B cell (primary cell): ENCODE measurements at regions not wholly inside any gene's neighbourhood (a gene's known extent, or its start where the extent isn't known, plus 50 kb on each side); places are given as distances from the start of the nearest gene placed in this dataset.

ENCODE experiments used
- ATAC-seq: fragments of 200-7000 bp; cut with Tn5 transposase; one replicate; pipeline ENCODE4 v1.10.0; 2021; ENCODE audit warnings: low read depth, mild to moderate bottlenecking, moderate number of reproducible peaks, moderate library complexity
- CTCF ChIA-PET: fragments of 350-600 bp; sonication (Branson Sonifier 250); formaldehyde crosslinking; loops from one replicate; lab custom pipeline; 2021; ENCODE audit warnings: antibody characterized with exemption, inconsistent platforms; lab: Charles Lee
- POLR2A ChIA-PET: fragments of 350-600 bp; sonication (Branson Sonifier 250); formaldehyde crosslinking; loops from one replicate; lab custom pipeline; 2021; ENCODE audit warnings: antibody characterized with exemption; lab: Charles Lee
- DNase-seq: peaks from one replicate; pipeline ENCODE4 v3.0.0; 2013
- H2AFZ ChIP-seq: 2 replicates; pipeline ENCODE4 v1.6.1; 2012; ENCODE audit warnings: mild to moderate bottlenecking, low read depth, low read length; ENCODE audit not compliant: insufficient read depth, poor library complexity, severe bottlenecking
- H3K27ac ChIP-seq, 2 donors: 1 replicate in 1 of 2; 2 replicates in 1 of 2; pipeline ENCODE4 v1.5.1; 2012 to 2013; ENCODE audit warnings: low read length in 2 of 2, mild to moderate bottlenecking in 2 of 2, moderate library complexity in 1 of 2
- H3K27me3 ChIP-seq, 4 experiments: fragments of 200-600 bp in 1 of 4; sonication (generic) in 1 of 4; replicated peaks in 1 of 4; 1 replicate in 2 of 4; 2 replicates in 2 of 4; pipeline versions ENCODE4 v1.6.1 to v1.7.0; 2013 to 2016; ENCODE audit warnings: low read length in 3 of 4, mild to moderate bottlenecking in 2 of 4, mixed read lengths in 1 of 4, moderate library complexity in 1 of 4; ENCODE audit not compliant: insufficient read depth in 4 of 4, control insufficient read depth in 3 of 4; ENCODE audit errors: control extremely low read depth in 1 of 4
- H3K36me3 ChIP-seq, 2 experiments: replicated peaks in 1 of 2; 1 replicate in 1 of 2; 2 replicates in 1 of 2; pipeline versions ENCODE4 v1.6.1 to v1.7.1; 2013; ENCODE audit warnings: low read length in 1 of 2; ENCODE audit not compliant: insufficient read depth in 2 of 2, control insufficient read depth in 1 of 2; ENCODE audit errors: control extremely low read depth in 1 of 2, extremely low read depth in 1 of 2
- H3K4me1 ChIP-seq, 2 donors: fragments of 200-600 bp in 1 of 2; sonication (generic) in 1 of 2; 1 replicate in 1 of 2; 2 replicates in 1 of 2; pipeline versions ENCODE4 v1.5.1 to v1.6.1; 2013 to 2017; ENCODE audit warnings: low read length in 2 of 2; ENCODE audit not compliant: control insufficient read depth in 2 of 2, insufficient read depth in 2 of 2
- H3K4me2 ChIP-seq: replicated peaks from 2 replicates; pipeline ENCODE3; 2012; ENCODE audit warnings: mild to moderate bottlenecking, low read depth, low read length; ENCODE audit not compliant: poor library complexity, severe bottlenecking
- H3K4me3 ChIP-seq, 5 experiments: fragments of 200-600 bp in 1 of 5; sonication (generic) in 1 of 5; 1 replicate in 3 of 5; 2 replicates in 2 of 5; pipeline versions ENCODE4 v1.5.1 to v1.7.0; 2011 to 2016; ENCODE audit warnings: low read length in 4 of 5, mild to moderate bottlenecking in 4 of 5, low read depth in 2 of 5, control low read depth in 1 of 5, moderate library complexity in 1 of 5; ENCODE audit not compliant: insufficient read depth in 1 of 5; ENCODE audit errors: control extremely low read depth in 1 of 5, extremely low read depth in 1 of 5
- H3K79me2 ChIP-seq: fragments of 200-600 bp; sonication (generic); one replicate; pipeline ENCODE4 v1.6.0; 2016; ENCODE audit warnings: low read length; ENCODE audit not compliant: control insufficient read depth, insufficient read depth
- H3K9ac ChIP-seq: fragments of 200-600 bp; sonication (generic); 2 replicates; pipeline ENCODE4 v1.6.1; 2017; ENCODE audit warnings: mild to moderate bottlenecking, low read length, moderate library complexity
- H3K9me3 ChIP-seq, 3 donors: one replicate each; pipeline versions ENCODE4 v1.6.1 to v1.7.1; 2013; ENCODE audit warnings: low read length in 2 of 3; ENCODE audit not compliant: control insufficient read depth in 2 of 3, insufficient read depth in 1 of 3; ENCODE audit errors: control extremely low read depth in 1 of 3
- H4K20me1 ChIP-seq: 2 replicates; pipeline ENCODE4 v1.6.0; 2012; ENCODE audit warnings: mild to moderate bottlenecking, low read length; ENCODE audit not compliant: insufficient read depth, control insufficient read depth, poor library complexity, severe bottlenecking
- H3K27ac Mint-ChIP-seq: one replicate; pipeline ENCODE4 v1.8.0; 2021; ENCODE audit warnings: mixed read lengths
- H3K27me3 Mint-ChIP-seq: one replicate; pipeline ENCODE4 v1.8.0; 2021; ENCODE audit warnings: mixed read lengths
- H3K4me1 Mint-ChIP-seq: one replicate; pipeline ENCODE4 v1.8.0; 2021; ENCODE audit warnings: mixed read lengths
- H3K4me3 Mint-ChIP-seq: one replicate; pipeline ENCODE4 v1.8.0; 2021; ENCODE audit warnings: mixed read lengths
- H3K9me3 Mint-ChIP-seq: one replicate; pipeline ENCODE4 v1.8.0; 2022; ENCODE audit warnings: mixed read lengths; ENCODE audit not compliant: insufficient read depth
- EZH2 ChIP-seq: IDR thresholded peaks from 2 replicates; pipeline ENCODE4 v1.6.1; 2012; ENCODE audit warnings: borderline replicate concordance, low read depth, mild to moderate bottlenecking, moderate library complexity, low read length; ENCODE audit not compliant: insufficient read depth, poor library complexity, severe bottlenecking
- WGBS: methylation state at CpG from one replicate; pipeline ENCODE4 v1.1.5; 2013; ENCODE audit warnings: missing lambda C conversion rate; ENCODE audit not compliant: insufficient coverage; 5-methylcytosine and 5-hydroxymethylcytosine counted together
- intact Hi-C: fragments of 100-400 bp; cut with micrococcal nuclease; formaldehyde crosslinking; loops from one replicate; pipeline ENCODE4 v1.10.0; 2022
- TF ChIP-seq, protein P1 (sequence below): fragments of 200-600 bp; IDR thresholded peaks from one replicate; pipeline ENCODE4 v1.8.0; 2022; ENCODE audit warnings: antibody characterized with exemption, mild to moderate bottlenecking

DNA sequence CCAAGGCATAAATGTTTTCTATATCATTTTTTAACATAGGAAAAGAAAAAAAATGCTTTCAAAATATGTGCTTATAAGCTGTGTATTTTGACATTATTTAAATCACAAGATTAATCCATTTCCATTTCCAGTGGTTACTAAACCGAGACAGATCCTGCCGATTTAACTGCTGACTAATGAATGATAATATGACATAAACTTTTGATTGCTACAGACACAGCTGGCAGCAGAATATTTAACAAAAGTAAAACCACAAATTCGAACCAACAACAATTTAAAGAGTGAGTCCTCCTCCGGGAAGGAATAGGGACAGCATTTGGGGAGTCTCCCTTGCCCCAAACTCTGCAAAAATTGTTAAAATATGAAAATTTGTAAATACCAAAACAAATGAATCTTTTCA is 401.3 kb upstream of the DAB2 start:
- Mint-ChIP-seq H3K9me3 (no peaks in the 10 kb centered on the region), H3K27me3 (no peaks in the 10 kb centered on the region), H3K27ac (no peak overlapping the region), H3K4me1 (no peaks in the 10 kb centered on the region), H3K4me3 (no peak overlapping the region)
- no peak for DNase-seq
- no peak overlapping the region for H3K27ac ChIP-seq
- no peaks in the 10 kb centered on the region for H3K36me3 ChIP-seq
- H3K79me2 ChIP-seq: no peaks in the 10 kb centered on the region
- CTCF ChIA-PET: no interaction called here
- no peaks in the 10 kb centered on the region for H3K9me3 ChIP-seq
- POLR2A ChIA-PET: no interaction called here
- TF ChIP-seq EZH2: no peak
- TF ChIP-seq, protein P1, sequence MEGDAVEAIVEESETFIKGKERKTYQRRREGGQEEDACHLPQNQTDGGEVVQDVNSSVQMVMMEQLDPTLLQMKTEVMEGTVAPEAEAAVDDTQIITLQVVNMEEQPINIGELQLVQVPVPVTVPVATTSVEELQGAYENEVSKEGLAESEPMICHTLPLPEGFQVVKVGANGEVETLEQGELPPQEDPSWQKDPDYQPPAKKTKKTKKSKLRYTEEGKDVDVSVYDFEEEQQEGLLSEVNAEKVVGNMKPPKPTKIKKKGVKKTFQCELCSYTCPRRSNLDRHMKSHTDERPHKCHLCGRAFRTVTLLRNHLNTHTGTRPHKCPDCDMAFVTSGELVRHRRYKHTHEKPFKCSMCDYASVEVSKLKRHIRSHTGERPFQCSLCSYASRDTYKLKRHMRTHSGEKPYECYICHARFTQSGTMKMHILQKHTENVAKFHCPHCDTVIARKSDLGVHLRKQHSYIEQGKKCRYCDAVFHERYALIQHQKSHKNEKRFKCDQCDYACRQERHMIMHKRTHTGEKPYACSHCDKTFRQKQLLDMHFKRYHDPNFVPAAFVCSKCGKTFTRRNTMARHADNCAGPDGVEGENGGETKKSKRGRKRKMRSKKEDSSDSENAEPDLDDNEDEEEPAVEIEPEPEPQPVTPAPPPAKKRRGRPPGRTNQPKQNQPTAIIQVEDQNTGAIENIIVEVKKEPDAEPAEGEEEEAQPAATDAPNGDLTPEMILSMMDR: no peak
- no peaks in the 10 kb centered on the region for H4K20me1 ChIP-seq
- H2AFZ ChIP-seq: no peak overlapping the region
- H3K27me3 ChIP-seq: no peaks in the 10 kb centered on the region
- no peaks in the 10 kb centered on the region for H3K4me1 ChIP-seq
- no peak overlapping the region for H3K9ac ChIP-seq
- H3K4me3 ChIP-seq: no peak overlapping the region
- ATAC-seq: no peak
- H3K4me2 ChIP-seq: no peak overlapping the region
- no CpG with 5 or more reads among the region's 4 CpGs for WGBS
- intact Hi-C loops: no loop called here

DNA sequence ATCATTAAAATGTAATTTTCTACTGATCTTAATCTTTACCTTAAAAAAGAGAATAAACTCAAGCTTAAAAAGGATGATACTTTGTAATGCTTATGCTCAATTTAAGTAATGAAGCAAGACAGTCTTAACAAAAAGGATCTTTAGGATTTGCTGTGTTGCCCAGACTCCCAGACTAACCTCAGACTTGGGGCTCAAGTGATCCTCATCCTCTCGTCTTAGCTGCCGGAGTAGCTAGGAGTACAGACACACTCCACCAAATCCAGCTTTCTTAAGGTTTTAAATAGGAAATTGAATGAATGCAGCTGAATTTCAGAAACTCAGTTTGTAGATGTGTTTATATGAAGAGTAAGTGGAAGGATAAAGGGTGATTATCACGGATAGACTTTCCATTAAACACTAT is 400.5 kb upstream of the DAB2 start:
- intact Hi-C loops: no loop called here

More for the DNA sequence above, 400.5 kb upstream of the DAB2 start:
- CTCF ChIA-PET: no interaction called here
- Histone ChIP-seq H3K36me3 (no peaks in the 10 kb centered on the region), H3K9ac (no peak overlapping the region), H3K27ac (no peak overlapping the region), H2AFZ (no peak overlapping the region), H4K20me1 (no peaks in the 10 kb centered on the region), H3K4me3 (no peak overlapping the region), H3K79me2 (no peaks in the 10 kb centered on the region), H3K4me1 (no peaks in the 10 kb centered on the region), H3K9me3 (no peaks in the 10 kb centered on the region), H3K4me2 (no peak overlapping the region), H3K27me3 (no peaks in the 10 kb centered on the region)
- Mint-ChIP-seq H3K4me1 (no peaks in the 10 kb centered on the region), H3K27ac (no peak overlapping the region), H3K27me3 (no peaks in the 10 kb centered on the region), H3K4me3 (no peak overlapping the region), H3K9me3 (no peaks in the 10 kb centered on the region)
- 20% methylated on average over 1 of the region's 3 CpGs for WGBS
- DNase-seq: no peak
- TF ChIP-seq EZH2: no peak
- TF ChIP-seq, protein P1: no peak
- ATAC-seq: no peak
- POLR2A ChIA-PET: no interaction called here
